ENCODE measurements at regions not wholly inside any gene's neighbourhood (a gene's known extent, or its start where the extent isn't known, plus 50 kb on each side); places are given as distances from the start of the nearest gene placed in this dataset.

GRCh38 chr15:72833561-72833960 is 50.0 kb upstream of the ADPGK start:
- Histone ChIP-seq H2AFZ (no peak overlapping the region), H3K36me3 (ENCODE audit: low read depth) (no peaks in the 10 kb centered on the region), H4K20me1 (ENCODE audit: insufficient read depth) (no peaks in the 10 kb centered on the region), H3K9me3 (ENCODE audit: insufficient read depth, low read depth) (no peaks in the 10 kb centered on the region), H3K27me3 (ENCODE audit: insufficient read depth, low read depth) (peaks cover 41% of the 10 kb centered on the region), H3K79me2 (ENCODE audit: low read depth) (no peaks in the 10 kb centered on the region), H3K9me2 (ENCODE audit: insufficient read depth) (no peaks in the 10 kb centered on the region), H3K4me1 (replicated peaks; ENCODE audit: insufficient read depth) (no peaks in the 10 kb centered on the region), H3K27ac (no peak overlapping the region), H3K4me3 (no peak overlapping the region), H3K4me2 (no peak overlapping the region), H3F3A (ENCODE audit: insufficient read depth, low read depth) (no peaks in the 10 kb centered on the region)
- DNase-seq: no peak
- POLR2A ChIA-PET (ENCODE audit: unreplicated experiment): no interaction called here
- no TSS peak for BruUV-seq (replicated peaks)
- intact Hi-C loops (cut with micrococcal nuclease; ENCODE audit: unreplicated experiment): no loop called here
- TF ChIP-seq CTCF (conservative IDR thresholded peaks at IDR 0.05): no peak
- no peak for TF ChIP-seq EZH2 (IDR thresholded peaks at IDR 0.05; ENCODE audit: low read depth)
- CTCF ChIA-PET: no interaction called here
